ENCODE measurements at regions not wholly inside any gene's neighbourhood (a gene's known extent, or its start where the extent isn't known, plus 50 kb on each side); places are given as distances from the start of the nearest gene placed in this dataset.

DNA sequence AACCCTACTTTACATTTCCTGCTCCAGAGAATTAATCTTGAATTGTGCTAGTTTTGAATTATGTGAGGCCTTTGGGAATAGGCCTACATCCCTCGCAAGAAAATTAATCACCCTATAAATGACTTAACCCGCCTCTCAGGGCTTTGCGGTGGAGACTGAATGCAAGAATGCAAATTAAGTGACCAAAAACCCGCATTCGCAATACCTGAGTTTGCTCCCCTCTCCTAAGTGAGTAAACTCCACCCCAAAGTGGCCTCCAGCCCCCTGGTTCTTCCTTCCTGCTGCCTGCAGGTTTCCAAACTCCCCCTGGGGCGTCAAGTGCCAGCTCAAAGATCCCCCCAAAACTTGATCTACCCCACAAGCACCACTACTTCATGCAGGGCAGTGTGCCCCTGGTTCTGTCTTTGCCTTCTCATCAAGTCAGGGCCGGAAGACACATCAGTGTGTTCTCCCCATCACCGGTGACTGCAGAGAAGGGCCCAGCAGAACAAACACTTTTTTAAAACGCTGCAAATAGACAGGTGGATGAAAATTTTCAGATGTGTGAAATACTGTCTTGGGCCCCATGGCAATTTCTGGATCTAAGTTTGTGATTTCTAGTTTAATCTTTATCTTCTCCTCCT, 644.7 kb downstream of the VRK1 start:
- Mint-ChIP-seq H3K4me3 (peak overlapping the region; percentile 55), H3K36me3 (ENCODE audit: low read depth) (peaks cover 2% of the 10 kb centered on the region), H3K27ac (peak overlapping the region; percentile 92), H3K9me3 (peaks cover 9% of the 10 kb centered on the region), H3K27me3 (ENCODE audit: low read depth) (no peaks in the 10 kb centered on the region), H3K4me1 (ENCODE audit: low read depth) (peaks cover 22% of the 10 kb centered on the region)

DNA sequence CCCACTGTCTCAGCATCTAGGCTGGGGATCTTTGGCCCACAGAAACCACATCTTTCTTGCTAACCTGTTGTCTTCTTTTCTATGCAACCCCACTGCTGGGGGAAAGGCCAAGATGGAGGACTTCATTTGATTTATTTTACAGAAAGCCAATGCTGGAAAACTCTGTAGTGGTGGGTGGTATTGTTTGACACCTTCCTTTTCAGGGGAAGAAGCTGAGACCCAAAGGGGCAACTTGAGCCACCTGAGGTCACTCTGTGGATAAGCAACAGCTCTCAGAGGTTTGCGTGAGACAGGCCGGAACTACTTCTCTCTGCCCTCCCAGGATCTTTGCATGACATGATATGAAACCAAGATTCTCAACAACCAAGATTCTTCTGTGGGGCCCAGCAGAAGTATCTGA, 645.2 kb downstream of the VRK1 start:
- Mint-ChIP-seq H3K27me3 (ENCODE audit: low read depth) (no peaks in the 10 kb centered on the region), H3K9me3 (peaks cover 9% of the 10 kb centered on the region), H3K4me3 (peak overlapping the region; percentile 55), H3K4me1 (ENCODE audit: low read depth) (peaks cover 22% of the 10 kb centered on the region), H3K27ac (peak overlapping the region; percentile 92), H3K36me3 (ENCODE audit: low read depth) (peaks cover 1% of the 10 kb centered on the region)

DNA sequence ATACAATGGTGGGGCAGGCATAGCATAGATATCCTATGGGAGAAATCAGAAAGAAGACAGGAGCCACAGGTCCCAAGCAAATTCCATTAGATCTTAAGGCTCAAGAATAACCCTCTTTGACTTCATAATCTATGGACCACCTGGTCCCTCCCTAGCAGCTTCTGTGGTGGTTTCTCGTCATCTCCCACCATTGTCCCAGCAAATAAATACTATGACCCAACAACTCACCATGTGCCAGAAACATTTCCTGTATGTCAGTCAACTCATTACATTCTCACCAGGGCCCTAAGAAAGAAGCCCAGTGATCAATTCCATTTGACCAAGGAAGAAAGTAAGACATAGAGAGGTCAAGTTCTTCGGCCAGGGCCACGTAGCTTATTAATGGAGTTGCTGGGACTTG, 646.2 kb downstream of the VRK1 start:
- no peak overlapping the region for H3K4me3 Mint-ChIP-seq
- peak overlapping the region; percentile 29 for H3K27ac Mint-ChIP-seq
- H3K9me3 Mint-ChIP-seq: peaks cover under 1% of the 10 kb centered on the region
- no peaks in the 10 kb centered on the region for H3K36me3 Mint-ChIP-seq (ENCODE audit: low read depth)
- H3K4me1 Mint-ChIP-seq (ENCODE audit: low read depth): peaks cover 24% of the 10 kb centered on the region
- H3K27me3 Mint-ChIP-seq (ENCODE audit: low read depth): no peaks in the 10 kb centered on the region

DNA sequence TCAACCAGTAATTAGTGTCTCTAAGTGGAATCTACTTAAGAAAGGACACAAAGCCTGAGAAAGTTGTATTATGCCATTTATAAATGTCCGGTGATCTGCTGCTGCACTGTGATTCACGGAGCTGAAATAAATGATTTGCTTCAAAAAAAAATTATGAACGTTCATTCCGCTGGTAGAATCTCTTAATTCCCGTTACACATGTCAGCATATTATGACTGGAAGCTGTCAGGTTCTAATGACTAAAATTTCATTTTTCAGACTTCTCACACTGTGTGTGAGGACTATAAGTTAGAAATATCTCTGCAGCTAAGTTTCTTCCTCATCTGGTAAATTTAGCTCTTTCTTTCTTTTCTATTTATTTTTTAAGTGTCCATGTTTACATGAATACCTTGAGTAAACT, 647.1 kb downstream of the VRK1 start:
- no peak overlapping the region for H3K4me3 Mint-ChIP-seq
- peaks cover 24% of the 10 kb centered on the region for H3K4me1 Mint-ChIP-seq (ENCODE audit: low read depth)
- no peaks in the 10 kb centered on the region for H3K36me3 Mint-ChIP-seq (ENCODE audit: low read depth)
- no peak overlapping the region for H3K27ac Mint-ChIP-seq
- H3K27me3 Mint-ChIP-seq (ENCODE audit: low read depth): no peaks in the 10 kb centered on the region
- H3K9me3 Mint-ChIP-seq: no peaks in the 10 kb centered on the region

DNA sequence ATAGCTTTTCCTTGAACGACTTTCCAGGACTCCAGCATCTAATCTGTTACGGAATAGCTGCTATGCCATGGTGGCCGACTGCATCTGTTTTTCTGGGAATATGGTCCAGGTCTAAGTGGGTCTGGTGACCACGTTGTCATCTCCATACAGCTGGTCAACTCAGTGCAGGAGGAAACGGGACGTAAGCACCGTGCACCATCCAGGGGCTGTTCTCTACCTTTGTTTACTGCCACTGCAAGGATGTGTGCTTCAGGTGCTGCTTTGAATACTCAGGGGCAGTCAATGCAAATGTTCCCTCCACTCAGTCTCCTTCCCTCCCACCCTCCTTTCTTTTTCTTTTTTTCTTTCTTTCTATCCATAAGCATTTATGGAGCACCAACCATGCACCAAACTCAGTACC, 648.2 kb downstream of the VRK1 start:
- H3K27ac Mint-ChIP-seq: no peak overlapping the region
- H3K4me3 Mint-ChIP-seq: no peak overlapping the region
- peaks cover 24% of the 10 kb centered on the region for H3K4me1 Mint-ChIP-seq (ENCODE audit: low read depth)
- H3K27me3 Mint-ChIP-seq (ENCODE audit: low read depth): no peaks in the 10 kb centered on the region
- H3K36me3 Mint-ChIP-seq (ENCODE audit: low read depth): no peaks in the 10 kb centered on the region
- H3K9me3 Mint-ChIP-seq: no peaks in the 10 kb centered on the region

DNA sequence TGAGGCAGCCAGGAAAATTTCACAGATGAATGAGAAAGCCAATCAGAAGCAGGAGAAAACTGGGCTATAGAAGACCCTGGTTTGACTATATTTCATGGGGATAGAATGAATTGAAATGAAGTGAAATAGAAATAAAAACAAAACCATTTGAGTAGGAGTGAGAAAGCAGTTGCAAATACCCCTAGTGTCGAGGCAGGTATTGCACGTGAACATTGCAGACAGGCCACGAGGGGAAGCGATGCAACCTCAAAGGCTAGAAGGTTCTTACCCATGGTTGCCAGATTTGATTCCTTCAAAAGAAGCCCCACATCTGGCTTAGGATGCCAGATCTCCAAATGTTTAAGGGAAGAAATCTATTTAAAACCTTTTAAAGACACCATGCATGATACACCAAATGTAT, 648.9 kb downstream of the VRK1 start:
- Mint-ChIP-seq H3K4me3 (no peak overlapping the region), H3K4me1 (ENCODE audit: low read depth) (peaks cover 24% of the 10 kb centered on the region)

DNA sequence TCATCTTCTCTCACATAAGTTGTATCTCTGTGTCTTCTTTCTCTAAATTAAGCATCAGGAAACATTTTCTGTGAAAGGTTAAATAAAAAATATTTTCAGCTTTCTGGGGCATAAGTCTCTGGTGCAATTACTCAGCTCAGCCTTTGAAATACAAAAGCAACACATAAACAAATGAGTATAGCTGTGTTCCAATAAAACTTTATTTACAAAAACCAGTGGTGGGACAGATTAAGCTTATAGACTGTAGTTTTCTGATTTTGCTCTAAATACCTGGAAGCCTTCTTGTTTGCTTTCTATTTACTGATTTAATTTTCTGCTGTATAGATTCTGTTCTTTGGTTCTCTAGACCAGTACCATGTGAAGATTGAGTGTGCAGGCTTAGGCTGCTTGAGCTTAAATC, 655.1 kb downstream of the VRK1 start:
- H3K36me3 Mint-ChIP-seq (ENCODE audit: low read depth): peaks cover 9% of the 10 kb centered on the region
- H3K9me3 Mint-ChIP-seq: no peaks in the 10 kb centered on the region
- peaks cover 31% of the 10 kb centered on the region for H3K4me1 Mint-ChIP-seq (ENCODE audit: low read depth)
- H3K27me3 Mint-ChIP-seq (ENCODE audit: low read depth): peaks cover 9% of the 10 kb centered on the region
- H3K27ac Mint-ChIP-seq: no peak overlapping the region
- H3K4me3 Mint-ChIP-seq: no peak overlapping the region

More for the DNA sequence above, 648.9 kb downstream of the VRK1 start:
- Mint-ChIP-seq H3K27me3 (ENCODE audit: low read depth) (no peaks in the 10 kb centered on the region), H3K36me3 (ENCODE audit: low read depth) (no peaks in the 10 kb centered on the region), H3K27ac (no peak overlapping the region), H3K9me3 (no peaks in the 10 kb centered on the region)

DNA sequence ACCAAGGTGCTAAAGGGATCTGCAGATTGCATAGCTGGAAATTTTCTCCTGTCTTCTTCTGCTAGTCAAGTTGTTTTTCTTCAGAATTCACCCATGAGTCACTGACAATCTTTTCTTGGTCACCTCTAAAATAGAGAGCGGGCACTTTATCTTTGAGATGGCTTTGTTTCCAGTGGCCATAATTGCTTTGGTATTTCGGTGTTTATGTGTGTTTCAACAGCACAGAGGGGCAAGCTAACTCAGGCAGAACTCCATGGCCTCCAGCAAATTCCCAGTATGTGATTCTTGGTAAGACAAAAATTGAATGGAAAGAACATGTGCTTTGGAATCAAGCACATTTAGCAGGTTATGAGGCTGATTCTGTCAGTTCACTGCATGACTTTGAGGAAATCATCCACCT, 656.8 kb downstream of the VRK1 start:
- peaks cover 10% of the 10 kb centered on the region for H3K36me3 Mint-ChIP-seq (ENCODE audit: low read depth)
- peaks cover 45% of the 10 kb centered on the region for H3K4me1 Mint-ChIP-seq (ENCODE audit: low read depth)
- peaks cover 6% of the 10 kb centered on the region for H3K9me3 Mint-ChIP-seq
- no peak overlapping the region for H3K27ac Mint-ChIP-seq
- peaks cover 9% of the 10 kb centered on the region for H3K27me3 Mint-ChIP-seq (ENCODE audit: low read depth)
- no peak overlapping the region for H3K4me3 Mint-ChIP-seq

DNA sequence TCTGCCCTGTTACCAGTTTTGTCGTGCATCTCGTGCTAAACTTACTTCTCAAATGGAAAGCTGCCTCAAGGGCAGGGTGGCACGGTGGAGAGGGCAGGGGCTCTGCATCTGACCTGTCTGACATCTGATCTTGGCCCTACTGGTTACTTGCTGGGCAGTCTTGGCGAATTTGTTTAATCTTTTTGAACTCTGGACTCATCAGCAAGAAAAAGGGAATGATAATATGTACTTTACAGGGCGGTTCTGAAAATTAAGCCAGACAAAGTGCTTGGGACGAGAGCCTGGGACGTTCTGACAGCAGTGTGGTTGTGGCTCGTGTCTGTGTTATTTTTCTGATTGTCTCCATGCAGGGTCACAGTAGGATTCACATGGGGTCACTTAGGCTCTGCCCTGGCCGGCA, 659.3 kb downstream of the VRK1 start:
- peaks cover 10% of the 10 kb centered on the region for H3K9me3 Mint-ChIP-seq
- H3K4me3 Mint-ChIP-seq: peak overlapping the region; percentile 3
- H3K4me1 Mint-ChIP-seq (ENCODE audit: low read depth): peaks cover 55% of the 10 kb centered on the region
- H3K27me3 Mint-ChIP-seq (ENCODE audit: low read depth): peaks cover 9% of the 10 kb centered on the region
- H3K36me3 Mint-ChIP-seq (ENCODE audit: low read depth): peaks cover 24% of the 10 kb centered on the region
- H3K27ac Mint-ChIP-seq: peak overlapping the region; percentile 98

DNA sequence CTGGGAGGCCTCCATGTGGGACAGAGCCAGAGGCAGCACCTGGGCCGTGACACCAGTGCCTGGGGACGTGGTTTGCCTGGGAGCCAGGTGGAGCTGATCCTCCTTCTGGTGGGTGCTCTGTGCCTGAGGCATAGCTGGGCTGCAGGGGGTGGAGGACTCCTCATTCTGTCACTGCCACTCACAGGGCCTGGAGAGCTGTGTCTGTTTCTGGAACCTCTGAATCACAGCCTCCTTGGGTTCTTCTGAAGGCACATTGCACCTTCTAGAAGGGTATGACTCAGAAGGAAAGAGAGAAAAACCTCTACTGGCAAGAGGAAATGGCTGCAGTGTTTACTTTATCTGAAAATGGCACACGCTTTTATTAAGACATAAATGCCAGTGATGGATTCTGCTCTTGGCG, 659.8 kb downstream of the VRK1 start:
- Mint-ChIP-seq H3K27ac (peak overlapping the region; percentile 98), H3K27me3 (ENCODE audit: low read depth) (peaks cover 4% of the 10 kb centered on the region), H3K4me3 (peak overlapping the region; percentile 46), H3K36me3 (ENCODE audit: low read depth) (peaks cover 29% of the 10 kb centered on the region), H3K4me1 (ENCODE audit: low read depth) (peaks cover 57% of the 10 kb centered on the region), H3K9me3 (peaks cover 15% of the 10 kb centered on the region)

DNA sequence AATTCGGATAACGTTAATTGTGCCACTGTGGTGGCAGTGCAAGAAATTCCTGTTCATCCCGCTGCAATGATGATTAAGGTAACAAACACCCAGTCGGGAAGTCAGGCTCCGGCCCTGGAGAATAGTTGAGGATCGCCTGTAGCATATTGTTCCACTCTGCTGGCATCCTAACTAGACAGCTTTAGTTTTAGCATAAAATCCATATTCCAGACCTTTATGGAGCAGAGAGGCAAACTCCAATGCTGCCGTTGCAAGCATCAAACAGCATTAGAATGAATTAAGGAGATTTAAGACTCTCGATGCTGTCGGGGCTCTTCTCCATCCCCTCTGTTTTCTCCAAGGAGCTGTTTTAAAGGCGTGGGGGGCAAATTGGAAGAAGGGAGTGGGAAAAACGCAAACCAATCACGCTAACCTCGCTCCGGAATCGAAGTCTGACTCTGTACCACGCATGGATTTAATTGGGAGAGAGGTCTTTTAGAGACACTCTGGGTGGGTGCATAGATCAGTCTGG, 660.4 kb downstream of the VRK1 start:
- Mint-ChIP-seq H3K4me1 (ENCODE audit: low read depth) (peaks cover 54% of the 10 kb centered on the region), H3K27me3 (ENCODE audit: low read depth) (no peaks in the 10 kb centered on the region), H3K9me3 (peaks cover 22% of the 10 kb centered on the region), H3K4me3 (peak overlapping the region; percentile 92), H3K27ac (peak overlapping the region; percentile 98), H3K36me3 (ENCODE audit: low read depth) (peaks cover 30% of the 10 kb centered on the region)

DNA sequence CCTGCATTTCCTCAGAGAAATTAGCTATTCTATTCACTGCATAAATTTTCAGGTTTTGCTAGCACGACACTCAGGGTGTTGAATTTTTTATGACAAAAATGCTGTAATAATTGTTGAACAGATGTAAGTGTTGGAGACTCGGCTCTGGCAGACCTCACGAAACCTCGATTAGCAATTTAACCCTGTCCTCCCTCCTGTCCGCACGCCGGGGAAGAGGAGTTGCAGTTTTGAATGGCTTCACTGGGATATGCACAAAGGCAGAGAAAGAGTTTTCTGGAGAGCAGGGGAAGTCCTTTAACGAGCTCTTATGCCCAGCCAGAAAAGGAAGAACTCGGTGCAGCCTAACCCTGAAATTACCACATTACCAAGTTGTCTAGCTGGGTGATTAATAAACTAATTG, 661.1 kb downstream of the VRK1 start:
- peak overlapping the region; percentile 98 for H3K27ac Mint-ChIP-seq
- peak overlapping the region; percentile 92 for H3K4me3 Mint-ChIP-seq
- H3K36me3 Mint-ChIP-seq (ENCODE audit: low read depth): peaks cover 35% of the 10 kb centered on the region

DNA sequence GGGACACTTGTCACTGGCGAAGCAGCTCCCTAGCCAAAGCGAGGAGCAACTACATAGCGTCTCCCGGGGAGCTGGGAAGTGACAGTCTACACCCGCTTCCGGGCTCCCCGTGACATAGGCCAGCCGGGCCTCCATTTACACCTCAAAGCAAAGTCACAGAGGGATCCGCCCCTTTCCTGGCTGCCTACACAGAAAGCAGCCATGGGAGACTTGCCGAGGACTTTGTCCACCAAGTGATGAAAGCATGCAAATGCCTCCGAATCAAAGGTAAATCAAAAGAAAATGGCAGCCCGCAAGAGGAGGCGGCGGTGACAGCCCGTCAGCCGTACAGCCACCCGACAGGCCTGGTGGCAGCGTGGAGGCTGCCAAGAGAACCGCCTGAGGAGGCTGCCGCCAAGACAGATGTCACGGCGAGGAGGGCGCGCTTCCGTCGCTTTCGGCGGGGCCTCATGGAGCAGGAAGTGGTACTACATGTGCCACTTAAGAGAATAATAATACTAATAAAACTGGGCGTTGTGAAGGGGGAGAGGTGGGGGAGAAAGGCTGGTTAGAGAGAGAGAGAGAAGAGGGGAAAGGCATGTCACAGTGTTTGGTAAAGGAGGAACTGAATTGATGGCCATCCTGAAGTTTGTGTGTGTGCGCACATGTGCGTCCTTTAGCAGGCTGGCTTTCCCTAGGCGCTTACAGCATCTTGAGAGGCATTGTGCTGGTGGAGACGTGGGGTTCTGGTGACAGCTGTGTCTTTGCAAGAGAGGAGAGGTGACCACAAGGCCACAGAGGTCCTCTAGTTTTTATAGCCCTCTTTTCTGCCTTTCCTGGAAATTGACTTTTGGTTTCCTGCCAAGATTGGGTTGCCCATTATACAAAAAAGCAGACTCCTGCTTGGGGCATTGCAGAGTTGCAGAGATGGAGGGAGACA, 661.7 kb downstream of the VRK1 start:
- peaks cover 39% of the 10 kb centered on the region for H3K36me3 Mint-ChIP-seq (ENCODE audit: low read depth)
- H3K4me1 Mint-ChIP-seq (ENCODE audit: low read depth): peaks cover 54% of the 10 kb centered on the region

More for the DNA sequence above, 661.1 kb downstream of the VRK1 start:
- no peaks in the 10 kb centered on the region for H3K27me3 Mint-ChIP-seq (ENCODE audit: low read depth)
- peaks cover 28% of the 10 kb centered on the region for H3K9me3 Mint-ChIP-seq
- peaks cover 54% of the 10 kb centered on the region for H3K4me1 Mint-ChIP-seq (ENCODE audit: low read depth)

DNA sequence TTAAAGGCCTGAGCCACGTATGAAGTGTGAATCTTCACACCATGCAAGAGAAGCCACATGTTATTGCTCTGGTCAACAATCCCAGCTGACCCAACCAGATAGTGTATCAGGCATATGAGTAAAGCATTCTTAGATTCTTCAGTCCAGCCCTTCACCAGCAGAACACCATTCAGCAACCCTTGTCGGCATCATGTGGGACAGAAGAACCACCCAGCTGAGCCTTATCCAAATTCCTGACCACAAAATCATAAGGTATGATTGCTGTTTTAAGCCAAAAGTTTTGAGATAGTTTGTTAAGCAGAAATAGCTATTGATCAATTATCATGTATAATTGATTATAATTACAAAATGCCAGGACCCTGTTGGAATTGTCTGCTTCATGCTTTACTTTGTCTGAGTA, 664.9 kb downstream of the VRK1 start:
- peaks cover 54% of the 10 kb centered on the region for H3K36me3 Mint-ChIP-seq (ENCODE audit: low read depth)
- no peak overlapping the region for H3K4me3 Mint-ChIP-seq
- H3K9me3 Mint-ChIP-seq: peaks cover 38% of the 10 kb centered on the region
- H3K27ac Mint-ChIP-seq: no peak overlapping the region
- no peaks in the 10 kb centered on the region for H3K27me3 Mint-ChIP-seq (ENCODE audit: low read depth)
- H3K4me1 Mint-ChIP-seq (ENCODE audit: low read depth): peaks cover 31% of the 10 kb centered on the region

More for the DNA sequence above, 661.7 kb downstream of the VRK1 start:
- Mint-ChIP-seq H3K4me3 (peak overlapping the region; percentile 92), H3K27me3 (ENCODE audit: low read depth) (no peaks in the 10 kb centered on the region), H3K9me3 (peaks cover 29% of the 10 kb centered on the region), H3K27ac (peak overlapping the region; percentile 98)

DNA sequence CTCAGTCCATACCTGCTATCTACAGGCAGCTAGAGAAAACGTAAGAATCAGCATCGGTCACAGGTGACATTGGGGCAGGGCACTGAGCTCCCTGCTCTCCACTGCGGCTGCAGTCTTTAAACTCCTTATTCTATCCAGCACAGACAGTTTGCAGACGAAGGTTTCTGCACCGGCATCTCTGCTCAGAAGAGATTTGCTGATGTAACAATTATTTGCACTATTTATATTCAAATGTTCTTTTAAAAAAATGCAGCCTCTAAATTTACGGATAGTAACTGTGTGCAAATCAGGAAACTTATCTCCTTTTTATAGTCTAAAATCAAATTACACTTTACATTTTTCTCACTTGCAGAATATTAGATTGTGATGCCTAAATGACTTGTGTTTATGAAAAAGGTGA, 671.0 kb downstream of the VRK1 start:
- H3K4me3 Mint-ChIP-seq: no peak overlapping the region
- H3K27ac Mint-ChIP-seq: no peak overlapping the region
- peaks cover 10% of the 10 kb centered on the region for H3K9me3 Mint-ChIP-seq
- H3K36me3 Mint-ChIP-seq (ENCODE audit: low read depth): peaks cover 53% of the 10 kb centered on the region
- peaks cover 2% of the 10 kb centered on the region for H3K4me1 Mint-ChIP-seq (ENCODE audit: low read depth)
- no peaks in the 10 kb centered on the region for H3K27me3 Mint-ChIP-seq (ENCODE audit: low read depth)

All from T-helper 1 cell treated with Interleukin-12 subunit alpha and Interleukin-12 subunit beta and Interleukin-4 antibody, amounts not matched to agents 30 μg/mL and 1 μg/mL, for 36 hours (primary cell).